A673 (cell line): ENCODE measurements at regions not wholly inside any gene's neighbourhood (a gene's known extent, or its start where the extent isn't known, plus 50 kb on each side); places are given as distances from the start of the nearest gene placed in this dataset.

ENCODE experiments used
- BruUV-seq: library from RNA; stranded (reverse); fragments of 400-500 nt; replicated peaks from 2 replicates; lab custom pipeline; 2021; lab: Mats Ljungman, UMichigan
- CTCF ChIA-PET: fragments of 300-600 bp; sonication (Branson Sonifier 250); formaldehyde crosslinking; loops from one replicate; lab custom pipeline; 2022; ENCODE audit warnings: antibody characterized with exemption; lab: Charles Lee
- POLR2A ChIA-PET: fragments of 300-600 bp; sonication (Branson Sonifier 250); formaldehyde crosslinking; loops from one replicate; lab custom pipeline; 2022; ENCODE audit warnings: antibody characterized with exemption; ENCODE audit not compliant: low non-redundant PET; lab: Charles Lee
- DNase-seq: peaks from one replicate; pipeline ENCODE4 v3.0.0-alpha.2; 2015; ENCODE audit warnings: low spot score
- H3K27ac ChIP-seq: fragments of 200-600 bp; sonication (generic); 2 replicates; pipeline ENCODE4 v1.5.1; 2016; ENCODE audit warnings: mixed run types, low read depth, mild to moderate bottlenecking, mixed read lengths, antibody characterized with exemption, low read length; ENCODE audit not compliant: poor library complexity, severe bottlenecking
- H3K27me3 ChIP-seq: fragments of 200-600 bp; sonication (generic); replicated peaks from 2 replicates; pipeline ENCODE4 v1.6.1; 2017; ENCODE audit warnings: mixed run types, low read depth, mild to moderate bottlenecking, mixed read lengths, antibody characterized with exemption, low read length; ENCODE audit not compliant: insufficient read depth, poor library complexity
- H3K36me3 ChIP-seq: fragments of 200-600 bp; sonication (generic); 2 replicates; pipeline ENCODE4 v1.6.1; 2016; ENCODE audit warnings: mixed run types, mild to moderate bottlenecking, mixed read lengths, antibody characterized with exemption, low read length; ENCODE audit not compliant: insufficient read depth, poor library complexity, severe bottlenecking
- H3K4me1 ChIP-seq: fragments of 200-600 bp; sonication (generic); 2 replicates; pipeline ENCODE4 v1.6.1; 2017; ENCODE audit warnings: mixed run types, mild to moderate bottlenecking, mixed read lengths, antibody characterized with exemption, low read length; ENCODE audit not compliant: insufficient read depth, poor library complexity, severe bottlenecking
- H3K4me3 ChIP-seq: fragments of 200-600 bp; sonication (generic); 2 replicates; pipeline ENCODE4 v1.5.1; 2016; ENCODE audit warnings: low read depth, mixed run types, mild to moderate bottlenecking, mixed read lengths, low read length; ENCODE audit not compliant: poor library complexity, severe bottlenecking
- H3K9me3 ChIP-seq: fragments of 200-600 bp; sonication (generic); 2 replicates; pipeline ENCODE4 v1.6.1; 2016; ENCODE audit warnings: mixed run types, low read depth, mild to moderate bottlenecking, mixed read lengths, antibody characterized with exemption, low read length; ENCODE audit not compliant: poor library complexity, severe bottlenecking
- CTCF ChIP-seq: fragments of 300-800, 200-600 bp; sonication (generic); conservative IDR thresholded peaks from 2 replicates; pipeline ENCODE4 v1.5.1; 2017; ENCODE audit warnings: low read depth, mild to moderate bottlenecking, antibody characterized with exemption, low read length, moderate library complexity, mixed read lengths
- EZH2 ChIP-seq: fragments of 200-600 bp; sonication (generic); IDR thresholded peaks from 2 replicates; pipeline ENCODE4 v1.6.1; 2017; ENCODE audit warnings: borderline replicate concordance, low read depth, mild to moderate bottlenecking, mixed read lengths, antibody characterized with exemption, low read length; ENCODE audit not compliant: poor library complexity, severe bottlenecking
- intact Hi-C: fragments of 100-400 bp; cut with micrococcal nuclease; formaldehyde crosslinking; loops from one replicate; pipeline ENCODE4 v1.10.0; 2022; ENCODE audit not compliant: unreplicated experiment

GRCh38 chr5:19322716-19323485 lies 665.1 kb downstream of the CDH18 start:
- POLR2A ChIA-PET = interaction anchor here (0.9 kb wide), 1 partner anchor 23 kb away, joined by 3 read pairs; no protein-coding TSS in a partner anchor
- CTCF ChIA-PET = no interaction called here
- H3K4me3 ChIP-seq = no peak overlapping the region
- no peaks in the 10 kb centered on the region for H3K36me3 ChIP-seq
- DNase-seq = no peak
- H3K27me3 ChIP-seq = no peaks in the 10 kb centered on the region
- TF ChIP-seq EZH2 (no peak), CTCF (no peak)
- no peak overlapping the region for H3K27ac ChIP-seq
- H3K4me1 ChIP-seq = no peaks in the 10 kb centered on the region
- intact Hi-C loops = no loop called here
- peaks cover 4% of the 10 kb centered on the region for H3K9me3 ChIP-seq
- no TSS peak for BruUV-seq

GRCh38 chr5:19334278-19334677 lies 653.7 kb downstream of the CDH18 start:
- BruUV-seq = no TSS peak
- no peak for DNase-seq

GRCh38 chr5:19342942-19343341 lies 645.1 kb downstream of the CDH18 start:
- TF ChIP-seq EZH2 = no peak
- TF ChIP-seq CTCF = no peak
- ChIA-PET CTCF (no interaction called here), POLR2A (no interaction called here)
- Histone ChIP-seq H3K4me3 (no peak overlapping the region), H3K36me3 (no peaks in the 10 kb centered on the region), H3K4me1 (no peaks in the 10 kb centered on the region), H3K27me3 (no peaks in the 10 kb centered on the region), H3K9me3 (no peaks in the 10 kb centered on the region), H3K27ac (no peak overlapping the region)
- no peak for DNase-seq
- intact Hi-C loops = no loop called here
- BruUV-seq = no TSS peak

More at GRCh38 chr5:19334278-19334677, 653.7 kb downstream of the CDH18 start:
- Histone ChIP-seq H3K9me3 (no peaks in the 10 kb centered on the region), H3K4me1 (no peaks in the 10 kb centered on the region), H3K27me3 (no peaks in the 10 kb centered on the region), H3K4me3 (no peak overlapping the region), H3K27ac (no peak overlapping the region), H3K36me3 (no peaks in the 10 kb centered on the region)
- POLR2A ChIA-PET = no interaction called here
- TF ChIP-seq EZH2 (no peak), CTCF (no peak)
- intact Hi-C loops = no loop called here
- CTCF ChIA-PET = no interaction called here
